Activated naive CD8-positive, alpha-beta T cell (primary cell): ENCODE measurements at regions not wholly inside any gene's neighbourhood (a gene's known extent, or its start where the extent isn't known, plus 50 kb on each side); places are given as distances from the start of the nearest gene placed in this dataset.

Source experiments
- H3K27ac Mint-ChIP-seq: one replicate; pipeline ENCODE4 v1.8.0; 2021; ENCODE audit warnings: mixed read lengths
- H3K27me3 Mint-ChIP-seq: one replicate; pipeline ENCODE4 v1.8.0; 2021; ENCODE audit warnings: mixed read lengths
- H3K36me3 Mint-ChIP-seq: one replicate; pipeline ENCODE4 v1.8.0; 2021; ENCODE audit warnings: mixed read lengths
- H3K4me1 Mint-ChIP-seq: one replicate; pipeline ENCODE4 v1.8.0; 2021; ENCODE audit warnings: low read depth, mixed read lengths
- H3K4me3 Mint-ChIP-seq: one replicate; pipeline ENCODE4 v1.8.0; 2021; ENCODE audit warnings: mild to moderate bottlenecking, mixed read lengths
- H3K9me3 Mint-ChIP-seq: one replicate; pipeline ENCODE4 v1.8.0; 2021; ENCODE audit warnings: low read depth, mixed read lengths

- Mint-ChIP-seq H3K27me3 (no peaks in the 10 kb centered on the region), H3K4me3 (no peak overlapping the region), H3K27ac (no peak overlapping the region), H3K9me3 (no peaks in the 10 kb centered on the region), H3K36me3 (no peaks in the 10 kb centered on the region), H3K4me1 (peaks cover 22% of the 10 kb centered on the region)
Measured at GRCh38 chr10:78739444-78740053, 329.2 kb upstream of the ZMIZ1 start.

- no peaks in the 10 kb centered on the region for H3K27me3 Mint-ChIP-seq
- no peaks in the 10 kb centered on the region for H3K9me3 Mint-ChIP-seq
- H3K27ac Mint-ChIP-seq, result no peak overlapping the region
- H3K4me3 Mint-ChIP-seq, result no peak overlapping the region
- H3K36me3 Mint-ChIP-seq, result no peaks in the 10 kb centered on the region
- peaks cover 22% of the 10 kb centered on the region for H3K4me1 Mint-ChIP-seq
Measured at GRCh38 chr10:78740976-78741915, 327.5 kb upstream of the ZMIZ1 start.

- no peak overlapping the region for H3K27ac Mint-ChIP-seq
- H3K9me3 Mint-ChIP-seq, result no peaks in the 10 kb centered on the region
- no peaks in the 10 kb centered on the region for H3K27me3 Mint-ChIP-seq
- H3K36me3 Mint-ChIP-seq, result no peaks in the 10 kb centered on the region
- H3K4me3 Mint-ChIP-seq, result no peak overlapping the region
- H3K4me1 Mint-ChIP-seq, result peaks cover 22% of the 10 kb centered on the region
Measured at GRCh38 chr10:78742406-78742729, 326.4 kb upstream of the ZMIZ1 start.

DNA sequence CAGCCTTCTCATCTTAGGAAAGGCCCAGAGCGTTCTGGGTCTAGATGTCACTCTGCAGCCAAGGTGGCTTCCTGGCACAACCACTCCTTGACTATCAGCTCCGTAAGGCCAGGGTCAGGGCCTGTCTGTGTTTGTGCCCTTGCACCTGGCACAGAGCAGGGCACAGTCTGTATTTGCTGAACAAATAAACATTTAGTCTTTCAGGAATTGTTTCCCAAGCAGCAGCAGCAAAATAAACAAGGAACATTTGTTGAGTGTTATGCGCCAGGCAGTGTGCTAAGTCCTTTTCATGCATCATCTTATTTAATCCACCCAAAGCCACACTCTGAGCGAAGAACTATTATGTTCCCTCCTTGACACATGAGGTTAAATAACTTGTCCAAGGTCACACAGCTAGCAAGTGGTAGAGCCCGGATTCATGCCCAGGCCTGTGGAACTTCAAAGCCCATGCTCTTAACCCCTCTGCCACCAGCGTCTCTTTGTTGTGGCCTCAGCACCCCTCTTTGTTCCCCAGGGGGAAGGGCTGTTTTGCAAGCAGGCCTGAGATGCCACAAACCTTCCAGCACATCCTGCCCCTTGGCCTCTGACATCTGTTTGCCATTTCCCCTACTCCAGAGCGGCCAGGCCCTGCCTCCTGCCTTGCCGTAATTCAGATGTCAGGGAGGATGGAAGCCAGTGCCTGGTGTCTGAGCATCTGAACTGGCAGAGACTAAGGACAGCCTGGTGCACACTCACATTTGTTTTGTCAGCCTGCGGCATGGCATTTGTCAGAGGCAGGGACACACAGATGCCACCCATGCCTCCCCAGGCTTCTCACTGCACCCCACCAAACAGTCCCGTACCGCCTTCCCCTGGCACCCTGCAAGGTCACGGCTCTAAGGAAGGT, 325.8 kb upstream of the ZMIZ1 start:
- H3K4me1 Mint-ChIP-seq, result peaks cover 22% of the 10 kb centered on the region
- H3K27me3 Mint-ChIP-seq, result no peaks in the 10 kb centered on the region
- H3K9me3 Mint-ChIP-seq, result no peaks in the 10 kb centered on the region
- H3K36me3 Mint-ChIP-seq, result no peaks in the 10 kb centered on the region
- no peak overlapping the region for H3K27ac Mint-ChIP-seq
- no peak overlapping the region for H3K4me3 Mint-ChIP-seq

GRCh38 chr10:78744056-78744455, 324.7 kb upstream of the ZMIZ1 start:
- Mint-ChIP-seq H3K9me3 (no peaks in the 10 kb centered on the region), H3K27ac (no peak overlapping the region), H3K4me3 (no peak overlapping the region), H3K4me1 (peaks cover 22% of the 10 kb centered on the region), H3K36me3 (no peaks in the 10 kb centered on the region), H3K27me3 (no peaks in the 10 kb centered on the region)

DNA sequence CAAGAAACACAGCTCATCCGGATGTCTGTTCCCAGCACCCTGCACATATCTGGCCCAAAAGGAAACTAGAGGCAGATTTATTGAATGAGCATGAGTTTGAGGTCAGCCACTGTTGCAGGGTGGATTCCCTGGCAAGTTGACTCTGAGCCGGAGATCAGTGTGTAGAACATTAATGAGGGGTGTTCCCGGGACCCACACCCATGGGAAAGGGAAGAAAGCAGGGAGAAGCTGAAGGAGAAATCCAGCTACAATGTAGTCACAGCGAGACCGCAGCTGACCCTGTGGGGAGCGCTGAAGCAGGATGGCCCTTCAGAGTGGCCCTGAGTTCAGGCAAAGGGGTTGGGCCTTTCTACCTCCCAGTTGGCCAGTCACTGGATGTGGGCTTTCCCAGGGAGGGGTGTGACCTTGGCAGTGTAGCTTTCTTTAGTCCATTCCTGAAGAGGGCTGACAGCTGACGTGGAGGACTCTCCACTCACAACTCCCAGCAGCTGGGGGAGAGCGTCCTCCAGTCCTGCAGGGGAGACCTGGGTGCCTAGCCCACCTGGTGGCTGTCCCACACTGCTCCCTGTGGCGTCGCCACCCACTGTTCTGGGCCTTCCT, 324.2 kb upstream of the ZMIZ1 start:
- H3K27ac Mint-ChIP-seq, result no peak overlapping the region
- no peaks in the 10 kb centered on the region for H3K36me3 Mint-ChIP-seq
- peaks cover 22% of the 10 kb centered on the region for H3K4me1 Mint-ChIP-seq
- H3K4me3 Mint-ChIP-seq, result no peak overlapping the region
- no peaks in the 10 kb centered on the region for H3K27me3 Mint-ChIP-seq
- no peaks in the 10 kb centered on the region for H3K9me3 Mint-ChIP-seq

DNA sequence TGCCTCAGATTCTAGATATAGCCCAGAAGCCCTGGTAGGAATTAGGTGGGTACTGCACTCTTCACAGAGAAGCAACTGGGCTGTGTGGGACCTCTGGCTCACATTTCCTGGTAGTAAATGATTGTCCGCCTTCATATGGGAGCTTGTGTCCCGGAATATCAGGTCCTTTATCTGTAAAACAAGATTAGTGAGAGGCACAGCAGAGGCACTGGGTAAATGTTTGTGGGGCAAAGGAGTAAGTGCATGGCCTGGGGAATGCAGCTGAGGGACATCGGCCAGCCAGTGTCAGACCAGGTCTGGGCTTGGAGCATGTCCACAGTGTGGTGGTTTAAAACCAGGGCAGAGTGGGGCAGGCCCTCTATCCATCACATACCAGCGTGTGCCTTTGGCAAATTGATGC, 323.3 kb upstream of the ZMIZ1 start:
- Mint-ChIP-seq H3K27ac (no peak overlapping the region), H3K4me1 (peaks cover 22% of the 10 kb centered on the region), H3K9me3 (peaks cover 3% of the 10 kb centered on the region), H3K27me3 (no peaks in the 10 kb centered on the region), H3K36me3 (no peaks in the 10 kb centered on the region), H3K4me3 (no peak overlapping the region)

DNA sequence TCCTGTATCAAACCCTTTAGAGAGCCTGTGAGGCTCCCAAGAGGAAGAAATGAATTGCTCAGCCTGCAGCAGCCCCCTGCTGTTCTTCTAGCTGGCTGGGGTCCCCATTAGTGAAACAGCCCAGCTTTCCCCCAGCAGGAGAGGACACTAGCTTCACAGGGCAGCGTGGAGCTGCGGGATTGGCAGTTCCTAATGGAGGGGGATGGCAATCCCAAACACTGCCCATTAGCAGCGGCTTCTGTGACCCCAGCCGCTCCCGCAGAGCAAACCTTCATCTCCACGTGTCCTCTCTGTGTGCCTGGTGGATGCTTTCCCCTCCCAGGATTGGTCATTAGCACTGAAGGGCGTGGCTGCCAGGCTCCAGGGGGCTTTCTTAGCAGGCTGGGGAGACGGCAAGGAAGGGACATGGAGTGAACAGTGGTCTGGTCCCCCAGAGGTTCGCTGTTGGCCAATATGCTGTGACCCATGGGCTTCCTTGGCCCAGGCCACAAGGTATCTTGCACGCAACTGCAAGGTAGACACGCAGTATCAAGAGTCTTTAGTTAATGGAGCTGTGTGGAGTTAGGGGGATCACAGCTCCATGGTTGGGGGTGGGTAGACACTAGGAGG, 322.5 kb upstream of the ZMIZ1 start:
- Mint-ChIP-seq H3K36me3 (no peaks in the 10 kb centered on the region), H3K27ac (no peak overlapping the region), H3K9me3 (peaks cover 3% of the 10 kb centered on the region), H3K4me3 (no peak overlapping the region), H3K27me3 (no peaks in the 10 kb centered on the region), H3K4me1 (peaks cover 22% of the 10 kb centered on the region)

DNA sequence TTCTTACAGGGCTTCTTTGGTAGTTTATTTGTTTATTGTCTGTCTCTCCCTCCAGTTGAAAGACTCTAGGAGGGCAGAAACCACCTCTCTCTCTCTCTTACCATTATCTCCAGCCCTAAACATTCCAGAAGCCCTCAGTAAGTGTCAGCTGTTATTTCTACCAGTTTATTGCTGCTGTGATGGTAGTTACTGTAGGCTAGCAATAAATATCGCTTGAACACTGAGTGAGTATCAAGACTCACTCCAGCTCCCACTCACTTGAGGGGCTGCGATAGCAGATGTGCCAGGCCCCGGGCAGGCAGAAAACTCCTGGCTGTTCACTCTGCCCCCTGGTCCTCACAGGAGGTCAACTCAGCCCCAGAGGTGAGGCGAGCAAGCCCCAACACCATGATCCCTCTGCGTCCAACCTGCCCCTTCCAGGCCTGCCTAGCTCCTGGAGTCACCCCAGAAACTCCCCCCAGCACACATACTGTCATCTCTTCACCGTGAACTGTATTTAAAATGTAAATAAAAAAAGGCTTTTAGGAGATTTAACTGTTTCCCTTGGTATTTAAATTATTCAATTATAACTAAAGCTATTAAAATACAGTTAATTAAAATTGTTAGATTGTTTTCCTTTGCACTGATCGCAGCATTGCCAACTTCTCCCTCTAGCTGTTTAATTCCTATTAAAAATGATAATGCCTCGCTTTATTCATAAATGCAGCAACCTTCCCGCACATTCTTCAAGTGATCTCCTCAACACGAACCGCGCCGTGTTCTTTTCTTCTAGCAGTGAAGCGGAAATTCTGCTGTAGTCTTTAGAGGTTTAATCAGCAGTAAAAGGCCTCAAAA, 321.1 kb upstream of the ZMIZ1 start:
- Mint-ChIP-seq H3K36me3 (no peaks in the 10 kb centered on the region), H3K27ac (no peak overlapping the region), H3K4me3 (no peak overlapping the region), H3K27me3 (no peaks in the 10 kb centered on the region), H3K4me1 (peaks cover 12% of the 10 kb centered on the region), H3K9me3 (peaks cover 3% of the 10 kb centered on the region)

DNA sequence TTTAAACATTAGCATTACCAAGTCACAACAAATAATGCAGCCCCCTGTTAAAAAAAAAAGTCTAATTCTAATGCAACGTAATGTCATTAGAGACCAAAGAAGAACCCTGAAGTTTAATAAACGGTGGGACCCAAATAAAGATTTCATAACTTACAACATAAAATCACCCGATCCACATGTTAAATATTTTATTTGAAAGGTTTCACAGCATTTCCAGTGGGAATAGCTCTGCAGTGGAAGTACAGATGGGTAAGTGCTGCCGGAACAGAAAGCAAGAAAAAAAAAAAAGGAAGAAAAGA, 320.6 kb upstream of the ZMIZ1 start:
- peaks cover 6% of the 10 kb centered on the region for H3K4me1 Mint-ChIP-seq
- H3K4me3 Mint-ChIP-seq, result no peak overlapping the region
- no peaks in the 10 kb centered on the region for H3K27me3 Mint-ChIP-seq
- H3K27ac Mint-ChIP-seq, result no peak overlapping the region
- no peaks in the 10 kb centered on the region for H3K36me3 Mint-ChIP-seq
- H3K9me3 Mint-ChIP-seq, result peaks cover 3% of the 10 kb centered on the region

- H3K4me1 Mint-ChIP-seq, result no peaks in the 10 kb centered on the region
- H3K27ac Mint-ChIP-seq, result no peak overlapping the region
- no peaks in the 10 kb centered on the region for H3K36me3 Mint-ChIP-seq
- H3K27me3 Mint-ChIP-seq, result no peaks in the 10 kb centered on the region
- H3K9me3 Mint-ChIP-seq, result peaks cover 3% of the 10 kb centered on the region
- no peak overlapping the region for H3K4me3 Mint-ChIP-seq
Measured at GRCh38 chr10:78749200-78749599, 319.6 kb upstream of the ZMIZ1 start.

GRCh38 chr10:78749898-78750297, 318.9 kb upstream of the ZMIZ1 start:
- H3K27ac Mint-ChIP-seq, result no peak overlapping the region
- no peaks in the 10 kb centered on the region for H3K27me3 Mint-ChIP-seq
- no peaks in the 10 kb centered on the region for H3K36me3 Mint-ChIP-seq
- no peak overlapping the region for H3K4me3 Mint-ChIP-seq
- no peaks in the 10 kb centered on the region for H3K4me1 Mint-ChIP-seq
- H3K9me3 Mint-ChIP-seq, result peaks cover 3% of the 10 kb centered on the region

DNA sequence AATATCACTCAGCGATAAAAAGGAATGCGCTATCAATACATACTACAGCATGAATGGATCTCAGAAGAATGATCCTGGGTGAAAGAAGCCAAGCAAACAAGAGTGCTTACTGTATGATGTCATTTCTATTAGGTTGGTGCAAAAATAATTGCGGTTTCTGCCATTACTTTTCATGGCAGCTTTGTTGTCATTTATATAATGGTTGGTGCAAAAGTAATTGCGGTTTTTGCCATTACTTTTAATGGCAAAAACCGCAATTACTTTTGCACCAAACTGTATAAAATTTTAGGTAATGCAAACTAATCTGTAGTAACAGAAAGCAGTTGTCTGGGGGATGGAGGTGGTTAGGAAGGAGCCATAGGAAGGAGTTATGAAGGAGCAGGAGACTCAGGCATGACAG, 318.3 kb upstream of the ZMIZ1 start:
- no peaks in the 10 kb centered on the region for H3K27me3 Mint-ChIP-seq
- no peak overlapping the region for H3K27ac Mint-ChIP-seq
- H3K4me3 Mint-ChIP-seq, result no peak overlapping the region
- H3K4me1 Mint-ChIP-seq, result no peaks in the 10 kb centered on the region
- no peaks in the 10 kb centered on the region for H3K36me3 Mint-ChIP-seq
- H3K9me3 Mint-ChIP-seq, result peaks cover 3% of the 10 kb centered on the region

DNA sequence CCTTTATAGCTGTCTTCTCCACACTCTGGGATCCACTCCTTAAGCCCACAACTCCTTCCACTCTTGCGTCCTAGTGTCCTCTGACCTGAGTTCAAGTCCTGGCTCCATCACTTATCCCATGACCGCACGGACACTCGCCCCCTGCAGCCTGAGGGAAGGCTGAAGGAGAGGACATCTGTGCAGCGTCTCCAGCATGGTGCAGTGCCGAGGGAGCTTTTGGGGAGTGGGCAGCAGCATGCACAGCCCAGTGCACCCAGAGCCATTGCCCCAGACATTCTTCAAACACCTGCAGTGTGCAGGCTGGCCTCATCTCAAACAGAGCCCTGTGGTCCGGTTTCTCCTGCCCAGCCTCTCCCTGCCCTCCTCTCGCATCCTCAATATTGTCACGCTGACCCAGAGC, 317.1 kb upstream of the ZMIZ1 start:
- no peaks in the 10 kb centered on the region for H3K4me1 Mint-ChIP-seq
- peaks cover 3% of the 10 kb centered on the region for H3K9me3 Mint-ChIP-seq
- H3K27ac Mint-ChIP-seq, result no peak overlapping the region
- H3K4me3 Mint-ChIP-seq, result no peak overlapping the region
- no peaks in the 10 kb centered on the region for H3K36me3 Mint-ChIP-seq
- H3K27me3 Mint-ChIP-seq, result no peaks in the 10 kb centered on the region
